C4-2B (cell line): ENCODE measurements at regions not wholly inside any gene's neighbourhood (a gene's known extent, or its start where the extent isn't known, plus 50 kb on each side); places are given as distances from the start of the nearest gene placed in this dataset.

Experiments
- H3K27ac ChIP-seq: fragments of 450-650 bp; 2 replicates; pipeline ENCODE4 v1.5.1; 2017
- CTCF ChIP-seq: fragments of 450-650 bp; conservative IDR thresholded peaks from 2 replicates; pipeline ENCODE4 v1.5.1; 2017; ENCODE audit warnings: mild to moderate bottlenecking
- ZFX ChIP-seq: fragments of 450-650 bp; IDR thresholded peaks from 2 replicates; pipeline ENCODE4 v1.6.1; 2017

- no peak for TF ChIP-seq CTCF
- no peak overlapping the region for H3K27ac ChIP-seq
Measured at GRCh38 chr11:128047026-128047425, 540.3 kb downstream of the ETS1 start.

- no peak overlapping the region for H3K27ac ChIP-seq
- TF ChIP-seq ZFX (no peak), CTCF (no peak)
Measured at GRCh38 chr11:128046213-128046612, 541.1 kb downstream of the ETS1 start.

DNA sequence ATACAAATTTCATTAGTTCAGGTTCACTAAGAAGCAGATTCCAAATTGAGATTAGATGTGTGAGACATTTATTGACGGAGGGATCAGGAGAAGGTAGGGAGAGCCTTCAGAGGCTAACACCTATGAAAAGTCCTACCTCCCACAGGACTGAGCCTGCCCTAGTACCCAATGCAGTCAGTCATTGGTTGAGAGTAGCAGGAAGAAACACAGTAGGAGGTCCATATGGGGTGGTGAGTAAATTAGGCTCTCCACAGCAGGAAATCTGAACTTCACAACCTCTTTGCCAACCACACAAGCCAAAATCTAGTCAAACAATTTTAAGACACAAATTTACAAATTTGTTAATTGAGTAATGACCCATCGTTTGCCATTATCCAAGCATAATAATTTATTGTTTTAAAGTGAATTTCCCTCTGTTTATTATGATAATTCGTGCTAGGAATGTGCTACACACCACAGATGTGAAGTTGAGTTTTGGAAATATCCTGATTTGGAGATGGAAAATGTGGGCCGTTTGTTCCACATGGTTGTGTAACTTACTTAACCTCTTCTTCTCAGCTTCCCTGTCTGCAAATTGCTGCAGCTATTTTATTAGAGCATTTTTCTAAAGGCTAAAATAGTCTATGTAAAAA, 542.1 kb downstream of the ETS1 start:
- H3K27ac ChIP-seq = no peak overlapping the region
- TF ChIP-seq ZFX = no peak

DNA sequence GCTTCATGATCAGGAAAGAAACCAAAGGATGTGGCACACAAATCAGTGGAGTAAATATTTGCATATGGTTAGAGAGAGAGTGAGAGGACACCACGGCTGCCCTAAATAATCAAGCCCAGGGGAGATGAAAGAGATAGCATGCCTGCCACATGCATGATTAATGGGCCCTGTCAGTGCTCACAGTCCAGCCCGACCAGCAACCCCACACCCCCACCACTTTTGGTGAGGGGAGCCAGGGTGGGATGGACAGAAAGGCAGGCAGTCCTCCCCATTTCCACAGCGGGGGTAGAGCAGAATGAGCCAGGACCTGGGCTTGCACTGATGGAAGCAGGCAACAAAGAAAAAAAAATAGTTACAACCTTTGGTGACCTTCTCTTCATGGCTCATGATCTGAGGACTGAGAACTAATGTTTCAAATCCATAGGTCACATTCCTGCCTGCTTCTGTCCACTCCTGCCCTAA, 545.0 kb downstream of the ETS1 start:
- TF ChIP-seq ZFX = no peak
- no peak for TF ChIP-seq CTCF
- no peak overlapping the region for H3K27ac ChIP-seq

- no peak for TF ChIP-seq ZFX
- TF ChIP-seq CTCF = no peak
- no peak overlapping the region for H3K27ac ChIP-seq
Measured at GRCh38 chr11:128040603-128041002, 546.8 kb downstream of the ETS1 start.

- no peak overlapping the region for H3K27ac ChIP-seq
- TF ChIP-seq ZFX (no peak), CTCF (no peak; the same call in 1 of the 2 replicates)
Measured at GRCh38 chr11:128039140-128040021, 548.0 kb downstream of the ETS1 start.

DNA sequence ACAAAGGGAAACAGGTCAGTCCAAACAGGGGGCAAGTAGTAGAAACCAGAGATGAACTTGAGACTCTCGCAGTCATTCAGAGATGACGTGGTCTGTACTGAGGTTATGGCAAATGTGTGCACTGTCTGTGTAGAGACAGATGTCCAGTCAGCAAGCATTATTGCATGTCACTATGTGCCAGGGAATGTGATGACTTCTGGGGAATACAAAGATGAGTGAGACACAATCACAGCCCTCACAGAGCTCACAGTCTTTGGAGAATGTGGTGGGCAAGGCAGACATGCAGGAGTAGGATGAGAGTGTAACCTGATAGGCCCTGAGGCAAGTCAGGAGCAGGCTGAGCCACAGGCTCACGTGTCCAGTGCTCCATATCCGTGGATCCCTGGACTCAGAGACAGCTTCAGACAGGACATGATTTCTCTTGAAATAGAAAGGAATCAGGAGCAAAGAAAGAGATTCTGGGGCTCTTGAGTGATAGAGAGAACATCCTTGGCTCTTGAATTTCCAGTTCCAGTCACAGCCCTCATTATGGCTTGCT, 550.7 kb downstream of the ETS1 start:
- no peak overlapping the region for H3K27ac ChIP-seq
- TF ChIP-seq CTCF (no peak), ZFX (no peak)
